AG09309 (cell line): ENCODE measurements at regions not wholly inside any gene's neighbourhood (a gene's known extent, or its start where the extent isn't known, plus 50 kb on each side); places are given as distances from the start of the nearest gene placed in this dataset.

Source experiments
- DNase-seq: peaks from one replicate; pipeline ENCODE4 v3.0.0-alpha.2; 2010; ENCODE audit warnings: low read depth
- H3K4me3 ChIP-seq: 2 replicates; pipeline ENCODE4 v1.5.1; 2011; ENCODE audit warnings: mild to moderate bottlenecking, low read depth, low read length, moderate library complexity; ENCODE audit not compliant: control insufficient read depth
- TF ChIP-seq, protein P1 (sequence below): IDR thresholded peaks from 2 replicates; pipeline ENCODE4 v1.5.1; 2011; ENCODE audit warnings: mild to moderate bottlenecking, low read depth, low read length, inconsistent platforms; ENCODE audit not compliant: insufficient read depth, control insufficient read depth; ENCODE audit errors: missing control alignments

DNA sequence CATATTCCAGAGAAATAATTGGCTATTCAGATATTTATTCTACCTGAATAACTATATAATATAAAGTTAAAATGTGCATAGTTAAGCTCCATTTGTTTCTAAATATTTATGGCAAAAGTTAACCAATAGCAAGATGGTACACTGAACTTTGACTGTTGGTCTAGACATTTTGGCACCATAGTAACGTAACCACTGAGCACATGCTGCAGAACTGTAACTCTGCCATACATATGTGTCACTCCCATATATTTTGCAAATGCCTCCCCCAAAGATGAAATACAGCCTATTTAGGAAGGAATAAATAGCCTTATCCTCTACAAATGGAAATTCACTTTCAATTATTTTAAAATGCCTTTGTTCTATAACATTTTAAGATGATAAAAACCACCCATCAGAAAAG is 424.9 kb downstream of the CENPC start:
- H3K4me3 ChIP-seq = no peak overlapping the region
- DNase-seq = no peak
- TF ChIP-seq, protein P1, sequence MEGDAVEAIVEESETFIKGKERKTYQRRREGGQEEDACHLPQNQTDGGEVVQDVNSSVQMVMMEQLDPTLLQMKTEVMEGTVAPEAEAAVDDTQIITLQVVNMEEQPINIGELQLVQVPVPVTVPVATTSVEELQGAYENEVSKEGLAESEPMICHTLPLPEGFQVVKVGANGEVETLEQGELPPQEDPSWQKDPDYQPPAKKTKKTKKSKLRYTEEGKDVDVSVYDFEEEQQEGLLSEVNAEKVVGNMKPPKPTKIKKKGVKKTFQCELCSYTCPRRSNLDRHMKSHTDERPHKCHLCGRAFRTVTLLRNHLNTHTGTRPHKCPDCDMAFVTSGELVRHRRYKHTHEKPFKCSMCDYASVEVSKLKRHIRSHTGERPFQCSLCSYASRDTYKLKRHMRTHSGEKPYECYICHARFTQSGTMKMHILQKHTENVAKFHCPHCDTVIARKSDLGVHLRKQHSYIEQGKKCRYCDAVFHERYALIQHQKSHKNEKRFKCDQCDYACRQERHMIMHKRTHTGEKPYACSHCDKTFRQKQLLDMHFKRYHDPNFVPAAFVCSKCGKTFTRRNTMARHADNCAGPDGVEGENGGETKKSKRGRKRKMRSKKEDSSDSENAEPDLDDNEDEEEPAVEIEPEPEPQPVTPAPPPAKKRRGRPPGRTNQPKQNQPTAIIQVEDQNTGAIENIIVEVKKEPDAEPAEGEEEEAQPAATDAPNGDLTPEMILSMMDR = no peak

DNA sequence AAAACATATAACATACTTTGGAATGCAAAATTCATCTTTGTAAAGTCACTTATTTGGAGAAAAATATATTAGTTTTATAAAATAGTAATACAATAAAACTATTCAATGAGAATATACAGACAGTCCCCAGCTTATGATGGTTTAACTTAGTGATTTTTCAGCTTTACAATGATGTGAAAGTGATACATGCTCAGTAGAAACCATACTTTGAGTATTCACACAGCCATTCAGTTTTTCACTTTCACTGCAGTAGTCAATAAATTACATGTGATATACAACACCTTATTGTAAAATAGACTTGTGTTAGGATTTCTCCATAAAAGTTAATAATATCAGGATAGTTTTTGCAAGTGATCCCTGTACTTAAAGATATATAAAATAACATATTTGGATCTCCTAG is 436.0 kb downstream of the CENPC start:
- no peak for DNase-seq
- TF ChIP-seq, protein P1 = no peak
- no peak overlapping the region for H3K4me3 ChIP-seq

DNA sequence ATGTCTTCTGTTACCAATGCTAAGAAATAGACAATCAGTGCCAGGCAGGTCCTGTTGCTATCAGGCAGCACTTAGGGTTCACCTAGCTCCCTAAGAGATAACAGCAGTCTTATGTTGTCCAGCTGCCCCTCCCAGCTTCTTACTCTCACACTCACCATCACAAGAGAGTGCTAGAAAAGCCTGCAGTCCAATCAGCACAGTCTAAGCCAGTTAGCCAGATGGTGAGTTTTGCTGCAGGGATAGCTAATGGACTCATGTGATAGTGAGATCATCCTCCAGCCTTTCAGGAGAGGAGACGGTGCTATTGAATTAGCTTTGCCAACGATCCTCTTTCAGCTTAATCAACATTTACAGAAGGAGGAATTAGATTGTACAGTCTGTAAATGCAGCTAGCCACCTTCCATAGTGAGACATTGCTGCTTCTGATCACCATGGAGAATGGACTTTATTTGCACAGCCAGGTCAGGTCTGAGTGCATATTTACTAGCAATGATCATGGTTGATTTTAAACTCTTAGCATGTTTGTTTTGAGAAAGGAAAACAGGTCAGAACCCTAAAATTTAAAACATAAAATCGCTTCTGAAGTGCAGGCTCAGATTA is 438.3 kb downstream of the CENPC start:
- no peak for DNase-seq
- TF ChIP-seq, protein P1 = no peak
- no peak overlapping the region for H3K4me3 ChIP-seq

- TF ChIP-seq, protein P1 = no peak
- DNase-seq = no peak
- no peak overlapping the region for H3K4me3 ChIP-seq
These were observed 441.2 kb downstream of the CENPC start for GRCh38 chr4:67104145-67104544.

GRCh38 chr4:67103001-67103747 is 442.1 kb downstream of the CENPC start:
- TF ChIP-seq, protein P1 = no peak
- DNase-seq = no peak
- H3K4me3 ChIP-seq = no peak overlapping the region

DNA sequence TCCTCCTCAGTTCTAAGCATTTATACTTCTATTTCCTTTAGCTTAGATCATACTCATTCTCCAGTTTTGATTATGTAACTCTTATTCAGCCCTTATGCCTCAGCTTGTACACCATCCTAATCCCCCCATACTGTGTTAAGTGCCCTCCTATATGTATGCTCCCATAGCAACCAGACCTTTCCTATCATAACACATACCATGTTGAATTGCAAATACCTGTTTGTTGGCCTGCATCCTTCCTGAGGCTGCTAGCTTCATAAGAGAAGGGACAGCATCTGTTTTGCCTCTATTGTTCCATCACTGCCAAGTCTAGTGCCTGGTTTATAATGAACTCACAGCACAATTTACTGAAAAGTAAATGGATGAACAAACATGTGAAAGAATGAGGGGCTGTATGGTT is 443.7 kb downstream of the CENPC start:
- TF ChIP-seq, protein P1 = no peak
- no peak overlapping the region for H3K4me3 ChIP-seq
- DNase-seq = no peak
